Ovary (tissue), 3 donors: ENCODE measurements at regions not wholly inside any gene's neighbourhood (a gene's known extent, or its start where the extent isn't known, plus 50 kb on each side); places are given as distances from the start of the nearest gene placed in this dataset.
"Not testable (repeated sequence)": the region's sequence is repeated elsewhere in the genome, so short reads cannot be mapped to it uniquely, and the experiment has no call there.

Experiments
- CTCF ChIP-seq, 3 donors: fragments of 450-650 bp in 2 of 3; fragments of 200-600 bp in 1 of 3; IDR thresholded peaks; one replicate each; pipeline versions ENCODE4 v1.5.1 to v1.8.0; 2016 to 2022; ENCODE audit warnings: antibody characterized with exemption in 3 of 3, mild to moderate bottlenecking in 1 of 3
- POLR2A ChIP-seq: fragments of 450-650 bp; IDR thresholded peaks from one replicate; pipeline ENCODE4 v1.6.1; 2017; ENCODE audit warnings: antibody characterized with exemption, mild to moderate bottlenecking, moderate library complexity
- donor health status: DM: no; HTN: no; CAD: no.

DNA sequence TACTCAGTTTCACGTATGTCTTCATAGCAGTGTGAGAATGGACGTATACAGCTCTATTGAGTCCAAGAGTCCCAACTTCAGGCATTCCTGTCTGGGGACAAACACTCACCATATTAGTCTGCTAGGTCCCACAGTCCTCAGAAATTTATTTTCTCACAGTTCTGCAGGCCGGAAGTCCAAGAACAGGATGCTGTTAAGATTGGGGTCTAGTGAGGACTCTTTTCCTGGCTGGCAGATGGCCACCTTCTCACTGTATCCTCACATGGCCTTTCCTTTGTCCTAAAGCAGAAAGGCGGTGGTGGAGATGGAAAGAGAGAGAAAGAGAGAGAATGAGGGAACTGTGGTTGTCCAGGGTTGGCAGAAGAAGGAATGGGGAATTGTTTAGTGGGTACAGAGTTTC, 82.0 kb upstream of the PRKX start:
- not testable (repeated sequence) for TF ChIP-seq CTCF (IDR thresholded peaks at IDR 0.05); POLR2A
